Medulla oblongata (tissue), 1 donor: ENCODE measurements at regions not wholly inside any gene's neighbourhood (a gene's known extent, or its start where the extent isn't known, plus 50 kb on each side); places are given as distances from the start of the nearest gene placed in this dataset.
A peak's percentile ranks its signal among the peaks of the same experiment; 100 is the strongest.

Source experiments
- DNase-seq: peaks from one replicate; pipeline ENCODE4 v3.0.0-alpha.2; 2015; ENCODE audit errors: extremely low spot score

GRCh38 chr13:107043021-107043956 lies 475.4 kb upstream of the ARGLU1 start:
- peak; percentile 16 for DNase-seq

GRCh38 chr13:107035778-107036177 lies 467.8 kb upstream of the ARGLU1 start:
- DNase-seq, result no peak

GRCh38 chr13:107035186-107035585 lies 467.2 kb upstream of the ARGLU1 start:
- DNase-seq, result no peak

GRCh38 chr13:107034236-107034872 lies 466.4 kb upstream of the ARGLU1 start:
- DNase-seq, result no peak

GRCh38 chr13:107031716-107032115 lies 463.8 kb upstream of the ARGLU1 start:
- DNase-seq, result no peak

- DNase-seq, result no peak
Observed at GRCh38 chr13:107028751-107029150, 460.8 kb upstream of the ARGLU1 start.

- DNase-seq, result peak; percentile 28
Observed at GRCh38 chr13:107025991-107026390, 458.1 kb upstream of the ARGLU1 start.

GRCh38 chr13:107023335-107023734 lies 455.4 kb upstream of the ARGLU1 start:
- DNase-seq, result no peak

- DNase-seq, result no peak
Observed at GRCh38 chr13:107020393-107020792, 452.5 kb upstream of the ARGLU1 start.

GRCh38 chr13:107018285-107018684 lies 450.3 kb upstream of the ARGLU1 start:
- DNase-seq, result no peak

- DNase-seq, result no peak
Observed at GRCh38 chr13:107006661-107007060, 438.7 kb upstream of the ARGLU1 start.

GRCh38 chr13:107005577-107005976 lies 437.6 kb upstream of the ARGLU1 start:
- DNase-seq, result no peak

GRCh38 chr13:107003911-107004310 lies 436.0 kb upstream of the ARGLU1 start:
- DNase-seq, result no peak

- no peak for DNase-seq
Observed at GRCh38 chr13:106998664-106999063, 430.7 kb upstream of the ARGLU1 start.

- no peak for DNase-seq
Observed at GRCh38 chr13:106997696-106998095, 429.8 kb upstream of the ARGLU1 start.

- no peak for DNase-seq
Observed at GRCh38 chr13:106996867-106997618, 429.1 kb upstream of the ARGLU1 start.

- DNase-seq, result no peak
Observed at GRCh38 chr13:106990594-106990993, 422.7 kb upstream of the ARGLU1 start.

GRCh38 chr13:106989876-106990275 lies 421.9 kb upstream of the ARGLU1 start:
- no peak for DNase-seq

GRCh38 chr13:106987427-106987785 lies 419.5 kb upstream of the ARGLU1 start:
- DNase-seq, result no peak

- no peak for DNase-seq
Observed at GRCh38 chr13:106986687-106987426, 418.9 kb upstream of the ARGLU1 start.

- no peak for DNase-seq
Observed at GRCh38 chr13:106986033-106986484, 418.1 kb upstream of the ARGLU1 start.

- no peak for DNase-seq
Observed at GRCh38 chr13:106985481-106985880, 417.5 kb upstream of the ARGLU1 start.
